ENCODE measurements at regions not wholly inside any gene's neighbourhood (a gene's known extent, or its start where the extent isn't known, plus 50 kb on each side); places are given as distances from the start of the nearest gene placed in this dataset.

DNA sequence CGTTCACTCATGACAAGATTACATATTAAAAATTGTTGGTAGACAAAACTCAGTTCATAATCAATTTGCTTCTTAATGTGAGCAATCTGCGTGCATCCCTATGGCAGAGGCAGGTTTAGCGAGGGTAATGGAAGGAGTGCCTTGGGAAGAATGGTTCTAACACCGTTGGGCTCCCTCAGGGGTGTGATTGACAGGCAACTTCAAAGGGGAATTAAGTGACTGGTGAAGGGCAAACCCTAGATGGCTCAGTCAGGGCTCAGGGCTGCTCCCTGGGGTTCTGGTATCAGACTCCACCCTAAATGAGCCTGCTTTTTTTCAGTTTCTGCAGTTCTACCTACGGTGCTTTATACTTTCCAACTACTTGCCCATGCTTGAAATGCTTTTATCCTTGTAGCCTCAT is 419.5 kb upstream of the CELF4 start:
- peaks cover 24% of the 10 kb centered on the region for H3K4me1 Mint-ChIP-seq
- H3K36me3 Mint-ChIP-seq, result no peaks in the 10 kb centered on the region
- Histone ChIP-seq H3K27me3 (peaks cover 4% of the 10 kb centered on the region), H3K36me3 (no peaks in the 10 kb centered on the region), H4K20me1 (ENCODE audit: low read depth) (no peaks in the 10 kb centered on the region), H3K9ac (no peak overlapping the region), H3K79me2 (ENCODE audit: low read depth) (no peaks in the 10 kb centered on the region), H3K9me3 (ENCODE audit: low read depth) (no peaks in the 10 kb centered on the region), H3K27ac (no peak overlapping the region), H3K4me2 (no peak overlapping the region), H3F3A (ENCODE audit: low read depth) (no peaks in the 10 kb centered on the region), H3K4me1 (peaks cover 15% of the 10 kb centered on the region), H3K4me3 (no peak overlapping the region), H2AFZ (replicated peaks) (no peak overlapping the region)
- H3K4me3 Mint-ChIP-seq, result no peak overlapping the region
- DNase-seq (ENCODE audit: low spot score), result peak; percentile 67
- peaks cover 3% of the 10 kb centered on the region for H3K27me3 Mint-ChIP-seq (ENCODE audit: insufficient read depth, low read depth)
- H3K27ac Mint-ChIP-seq, result no peak overlapping the region
- H3K9me3 Mint-ChIP-seq, result no peaks in the 10 kb centered on the region
- TF ChIP-seq EZH2phosphoT487 (IDR thresholded peaks at IDR 0.05), result no peak
- no peak for TF ChIP-seq EZH2 (IDR thresholded peaks at IDR 0.05)
- TF ChIP-seq, protein P1, sequence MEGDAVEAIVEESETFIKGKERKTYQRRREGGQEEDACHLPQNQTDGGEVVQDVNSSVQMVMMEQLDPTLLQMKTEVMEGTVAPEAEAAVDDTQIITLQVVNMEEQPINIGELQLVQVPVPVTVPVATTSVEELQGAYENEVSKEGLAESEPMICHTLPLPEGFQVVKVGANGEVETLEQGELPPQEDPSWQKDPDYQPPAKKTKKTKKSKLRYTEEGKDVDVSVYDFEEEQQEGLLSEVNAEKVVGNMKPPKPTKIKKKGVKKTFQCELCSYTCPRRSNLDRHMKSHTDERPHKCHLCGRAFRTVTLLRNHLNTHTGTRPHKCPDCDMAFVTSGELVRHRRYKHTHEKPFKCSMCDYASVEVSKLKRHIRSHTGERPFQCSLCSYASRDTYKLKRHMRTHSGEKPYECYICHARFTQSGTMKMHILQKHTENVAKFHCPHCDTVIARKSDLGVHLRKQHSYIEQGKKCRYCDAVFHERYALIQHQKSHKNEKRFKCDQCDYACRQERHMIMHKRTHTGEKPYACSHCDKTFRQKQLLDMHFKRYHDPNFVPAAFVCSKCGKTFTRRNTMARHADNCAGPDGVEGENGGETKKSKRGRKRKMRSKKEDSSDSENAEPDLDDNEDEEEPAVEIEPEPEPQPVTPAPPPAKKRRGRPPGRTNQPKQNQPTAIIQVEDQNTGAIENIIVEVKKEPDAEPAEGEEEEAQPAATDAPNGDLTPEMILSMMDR (IDR thresholded peaks at IDR 0.05), result no peak

DNA sequence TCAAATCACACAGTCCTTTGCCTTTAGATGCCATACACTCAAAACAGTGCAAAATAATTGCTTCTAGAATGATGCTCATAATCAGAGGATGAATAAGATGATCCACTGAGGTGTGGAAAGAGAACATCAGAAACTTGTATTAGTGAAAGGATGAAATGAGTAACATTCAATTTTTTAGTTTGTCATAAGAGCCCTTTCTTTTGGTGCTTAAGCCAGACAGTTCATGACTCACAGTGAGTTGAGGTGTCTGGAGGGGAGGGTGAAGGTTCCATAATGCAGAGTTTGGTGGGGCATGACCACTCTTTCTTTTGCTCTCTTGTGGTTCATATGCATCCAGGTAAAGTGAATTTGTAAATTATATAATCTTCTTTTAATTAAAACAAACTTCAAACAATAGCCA is 415.0 kb upstream of the CELF4 start:
- Mint-ChIP-seq H3K4me1 (peaks cover 14% of the 10 kb centered on the region), H3K36me3 (no peaks in the 10 kb centered on the region), H3K9me3 (peaks cover 2% of the 10 kb centered on the region)

DNA sequence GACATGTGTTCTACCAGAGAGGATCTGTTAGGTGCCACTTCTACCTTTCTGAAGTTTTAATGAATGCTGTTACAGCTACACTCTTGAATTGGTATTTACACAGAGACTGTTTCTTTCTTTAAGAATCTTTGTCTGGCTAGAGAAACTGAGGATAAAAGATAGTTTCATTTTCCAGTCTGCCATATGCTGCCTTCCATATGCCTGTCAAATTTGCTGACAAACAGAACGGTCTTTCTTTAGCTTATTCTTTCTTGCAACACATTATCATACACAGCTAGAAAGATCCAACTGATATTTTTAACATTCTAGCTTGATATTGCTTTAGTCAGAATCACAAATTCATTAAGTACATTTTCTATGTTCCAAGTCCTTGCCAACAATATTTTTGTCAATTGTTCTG is 409.8 kb upstream of the CELF4 start:
- H3K27me3 Mint-ChIP-seq (ENCODE audit: insufficient read depth, low read depth), result peaks cover under 1% of the 10 kb centered on the region
- no peak overlapping the region for H3K4me3 ChIP-seq
- H3K27ac Mint-ChIP-seq, result no peak overlapping the region
- H3K9ac ChIP-seq, result no peak overlapping the region
- TF ChIP-seq, protein P1 (IDR thresholded peaks at IDR 0.05), result no peak
- TF ChIP-seq EZH2phosphoT487 (IDR thresholded peaks at IDR 0.05) (no peak), EZH2 (IDR thresholded peaks at IDR 0.05) (no peak)
- H3K4me1 ChIP-seq, result no peaks in the 10 kb centered on the region
- no peaks in the 10 kb centered on the region for H3K36me3 ChIP-seq
- no peaks in the 10 kb centered on the region for H3K9me3 ChIP-seq (ENCODE audit: low read depth)
- no peaks in the 10 kb centered on the region for H3K27me3 ChIP-seq
- no peaks in the 10 kb centered on the region for H4K20me1 ChIP-seq (ENCODE audit: low read depth)
- DNase-seq (ENCODE audit: low spot score), result no peak
- no peaks in the 10 kb centered on the region for H3F3A ChIP-seq (ENCODE audit: low read depth)
- H3K9me3 Mint-ChIP-seq, result peaks cover 5% of the 10 kb centered on the region
- H3K4me1 Mint-ChIP-seq, result no peaks in the 10 kb centered on the region
- H3K36me3 Mint-ChIP-seq, result no peaks in the 10 kb centered on the region
- H3K4me2 ChIP-seq, result no peak overlapping the region
- H3K27ac ChIP-seq, result no peak overlapping the region
- H3K4me3 Mint-ChIP-seq, result no peak overlapping the region
- no peaks in the 10 kb centered on the region for H3K79me2 ChIP-seq (ENCODE audit: low read depth)
- no peak overlapping the region for H2AFZ ChIP-seq (replicated peaks)

More for the DNA sequence above, 415.0 kb upstream of the CELF4 start:
- no peaks in the 10 kb centered on the region for H4K20me1 ChIP-seq (ENCODE audit: low read depth)
- no peaks in the 10 kb centered on the region for H3F3A ChIP-seq (ENCODE audit: low read depth)
- H3K36me3 ChIP-seq, result no peaks in the 10 kb centered on the region
- no peak overlapping the region for H3K4me3 ChIP-seq
- Mint-ChIP-seq H3K27me3 (ENCODE audit: insufficient read depth, low read depth) (no peaks in the 10 kb centered on the region), H3K4me3 (no peak overlapping the region), H3K27ac (no peak overlapping the region)
- no peaks in the 10 kb centered on the region for H3K79me2 ChIP-seq (ENCODE audit: low read depth)
- H3K4me2 ChIP-seq, result no peak overlapping the region
- H3K4me1 ChIP-seq, result peaks cover 15% of the 10 kb centered on the region
- no peak overlapping the region for H2AFZ ChIP-seq (replicated peaks)
- H3K27ac ChIP-seq, result no peak overlapping the region
- TF ChIP-seq, protein P1 (IDR thresholded peaks at IDR 0.05), result no peak
- TF ChIP-seq EZH2phosphoT487 (IDR thresholded peaks at IDR 0.05) (no peak), EZH2 (IDR thresholded peaks at IDR 0.05) (no peak)
- no peak for DNase-seq (ENCODE audit: low spot score)
- peaks cover under 1% of the 10 kb centered on the region for H3K27me3 ChIP-seq
- H3K9ac ChIP-seq, result no peak overlapping the region
- H3K9me3 ChIP-seq (ENCODE audit: low read depth), result no peaks in the 10 kb centered on the region
